NCI-H1694 (cell line): ENCODE measurements at regions not wholly inside any gene's neighbourhood (a gene's known extent, or its start where the extent isn't known, plus 50 kb on each side); places are given as distances from the start of the nearest gene placed in this dataset.
A peak's percentile ranks its signal among the peaks of the same experiment; 100 is the strongest.

Experiments
- DNase-seq: peaks from one replicate; lab custom pipeline; 2025; lab: John Stamatoyannopoulos, UW

GRCh38 chr2:64829525-64829924 is 159.7 kb upstream of the SLC1A4 start:
- no peak for DNase-seq

- peak; percentile 57 for DNase-seq
Observed at GRCh38 chr2:64831134-64831976, 157.8 kb upstream of the SLC1A4 start.

- no peak for DNase-seq
Observed at GRCh38 chr2:64831977-64832328, 157.2 kb upstream of the SLC1A4 start.

- no peak for DNase-seq
Observed at GRCh38 chr2:64832936-64833335, 156.3 kb upstream of the SLC1A4 start.

GRCh38 chr2:64836566-64836965 is 152.6 kb upstream of the SLC1A4 start:
- no peak for DNase-seq

GRCh38 chr2:64837116-64837731 is 152.0 kb upstream of the SLC1A4 start:
- no peak for DNase-seq

GRCh38 chr2:64837925-64838641 is 151.1 kb upstream of the SLC1A4 start:
- no peak for DNase-seq

- DNase-seq, result no peak
Observed at GRCh38 chr2:64838817-64839216, 150.4 kb upstream of the SLC1A4 start.

- DNase-seq, result no peak
Observed at GRCh38 chr2:64839844-64840243, 149.4 kb upstream of the SLC1A4 start.

- no peak for DNase-seq
Observed at GRCh38 chr2:64840426-64840881, 148.7 kb upstream of the SLC1A4 start.

- DNase-seq, result no peak
Observed at GRCh38 chr2:64841461-64841860, 147.7 kb upstream of the SLC1A4 start.

GRCh38 chr2:64842030-64842429 is 147.2 kb upstream of the SLC1A4 start:
- no peak for DNase-seq

GRCh38 chr2:64844087-64844486 is 145.1 kb upstream of the SLC1A4 start:
- DNase-seq, result no peak

- DNase-seq, result no peak
Observed at GRCh38 chr2:64845273-64845905, 143.8 kb upstream of the SLC1A4 start.

- no peak for DNase-seq
Observed at GRCh38 chr2:64846177-64846576, 143.0 kb upstream of the SLC1A4 start.

- no peak for DNase-seq
Observed at GRCh38 chr2:64847930-64848329, 141.3 kb upstream of the SLC1A4 start.

GRCh38 chr2:64848363-64848762 is 140.8 kb upstream of the SLC1A4 start:
- no peak for DNase-seq

- no peak for DNase-seq
Observed at GRCh38 chr2:64848945-64849344, 140.3 kb upstream of the SLC1A4 start.

GRCh38 chr2:64850642-64851041 is 138.6 kb upstream of the SLC1A4 start:
- no peak for DNase-seq

- no peak for DNase-seq
Observed at GRCh38 chr2:64852771-64853241, 136.4 kb upstream of the SLC1A4 start.

GRCh38 chr2:64853306-64853705 is 135.9 kb upstream of the SLC1A4 start:
- DNase-seq, result no peak

GRCh38 chr2:64853894-64854293 is 135.3 kb upstream of the SLC1A4 start:
- DNase-seq, result no peak
